NCI-H2196 (cell line): ENCODE measurements at regions not wholly inside any gene's neighbourhood (a gene's known extent, or its start where the extent isn't known, plus 50 kb on each side); places are given as distances from the start of the nearest gene placed in this dataset.
A peak's percentile ranks its signal among the peaks of the same experiment; 100 is the strongest.
"Not testable (repeated sequence)": the region's sequence is repeated elsewhere in the genome, so short reads cannot be mapped to it uniquely, and the experiment has no call there.

Experiments used
- DNase-seq: peaks from one replicate; lab custom pipeline; 2025; ENCODE audit not compliant: unreplicated experiment; lab: John Stamatoyannopoulos, UW

- no peak for DNase-seq
Measured at GRCh38 chr5:156170351-156170961, 156.5 kb upstream of the SGCD start.

GRCh38 chr5:156174225-156174624 is 152.7 kb upstream of the SGCD start:
- DNase-seq, result no peak

GRCh38 chr5:156178117-156178516 is 148.8 kb upstream of the SGCD start:
- DNase-seq, result no peak

GRCh38 chr5:156181656-156182055 is 145.3 kb upstream of the SGCD start:
- no peak for DNase-seq

- DNase-seq, result no peak
Measured at GRCh38 chr5:156182174-156182967, 144.6 kb upstream of the SGCD start.

GRCh38 chr5:156186760-156187159 is 140.2 kb upstream of the SGCD start:
- no peak for DNase-seq

GRCh38 chr5:156188016-156188415 is 138.9 kb upstream of the SGCD start:
- peak; percentile 5 for DNase-seq

GRCh38 chr5:156189628-156190027 is 137.3 kb upstream of the SGCD start:
- DNase-seq, result no peak

GRCh38 chr5:156191547-156191946 is 135.4 kb upstream of the SGCD start:
- no peak for DNase-seq

GRCh38 chr5:156197042-156197635 is 129.8 kb upstream of the SGCD start:
- DNase-seq, result no peak

GRCh38 chr5:156199045-156199444 is 127.9 kb upstream of the SGCD start:
- no peak for DNase-seq

GRCh38 chr5:156200938-156201787 is 125.8 kb upstream of the SGCD start:
- no peak for DNase-seq

GRCh38 chr5:156201788-156202403 is 125.1 kb upstream of the SGCD start:
- no peak for DNase-seq

- no peak for DNase-seq
Measured at GRCh38 chr5:156208271-156208670, 118.7 kb upstream of the SGCD start.

- DNase-seq, result no peak
Measured at GRCh38 chr5:156218367-156219158, 108.4 kb upstream of the SGCD start.

GRCh38 chr5:156219483-156220005 is 107.4 kb upstream of the SGCD start:
- DNase-seq, result no peak

- no peak for DNase-seq
Measured at GRCh38 chr5:156221816-156222215, 105.1 kb upstream of the SGCD start.

GRCh38 chr5:156223547-156223946 is 103.4 kb upstream of the SGCD start:
- no peak for DNase-seq

GRCh38 chr5:156226485-156226884 is 100.5 kb upstream of the SGCD start:
- not testable (repeated sequence) for DNase-seq

GRCh38 chr5:156230887-156231286 is 96.1 kb upstream of the SGCD start:
- DNase-seq, result no peak
